ENCODE measurements at regions not wholly inside any gene's neighbourhood (a gene's known extent, or its start where the extent isn't known, plus 50 kb on each side); places are given as distances from the start of the nearest gene placed in this dataset.

GRCh38 chr18:40066368-40066767, 1888.7 kb upstream of the PIK3C3 start:
- TF ChIP-seq, protein P1, sequence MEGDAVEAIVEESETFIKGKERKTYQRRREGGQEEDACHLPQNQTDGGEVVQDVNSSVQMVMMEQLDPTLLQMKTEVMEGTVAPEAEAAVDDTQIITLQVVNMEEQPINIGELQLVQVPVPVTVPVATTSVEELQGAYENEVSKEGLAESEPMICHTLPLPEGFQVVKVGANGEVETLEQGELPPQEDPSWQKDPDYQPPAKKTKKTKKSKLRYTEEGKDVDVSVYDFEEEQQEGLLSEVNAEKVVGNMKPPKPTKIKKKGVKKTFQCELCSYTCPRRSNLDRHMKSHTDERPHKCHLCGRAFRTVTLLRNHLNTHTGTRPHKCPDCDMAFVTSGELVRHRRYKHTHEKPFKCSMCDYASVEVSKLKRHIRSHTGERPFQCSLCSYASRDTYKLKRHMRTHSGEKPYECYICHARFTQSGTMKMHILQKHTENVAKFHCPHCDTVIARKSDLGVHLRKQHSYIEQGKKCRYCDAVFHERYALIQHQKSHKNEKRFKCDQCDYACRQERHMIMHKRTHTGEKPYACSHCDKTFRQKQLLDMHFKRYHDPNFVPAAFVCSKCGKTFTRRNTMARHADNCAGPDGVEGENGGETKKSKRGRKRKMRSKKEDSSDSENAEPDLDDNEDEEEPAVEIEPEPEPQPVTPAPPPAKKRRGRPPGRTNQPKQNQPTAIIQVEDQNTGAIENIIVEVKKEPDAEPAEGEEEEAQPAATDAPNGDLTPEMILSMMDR (IDR thresholded peaks at IDR 0.05; ENCODE audit: low read depth, low read length, poor library complexity, severe bottlenecking): no peak
- no peak for TF ChIP-seq EZH2phosphoT487 (IDR thresholded peaks at IDR 0.05; ENCODE audit: borderline replicate concordance, low read length)

Data from DOHH2 (cell line).